SK-N-SH (cell line): ENCODE measurements at regions not wholly inside any gene's neighbourhood (a gene's known extent, or its start where the extent isn't known, plus 50 kb on each side); places are given as distances from the start of the nearest gene placed in this dataset.

ENCODE experiments used
- CTCF ChIA-PET: fragments of 300-600, 350-600 bp; formaldehyde crosslinking; extraction: SDS; loops from one replicate; lab custom pipeline; 2021; lab: Yijun Ruan, JAX
- POLR2A ChIA-PET: fragments of 350-600 bp; sonication (Branson Sonifier 250); formaldehyde crosslinking; extraction: SDS; loops from one replicate; lab custom pipeline; 2020; ENCODE audit warnings: antibody characterized with exemption, inconsistent platforms; lab: Yijun Ruan, JAX
- DNase-seq: peaks from one replicate; pipeline ENCODE4 v3.0.0; 2012
- H2AFZ ChIP-seq: fragments of 200-600 bp; sonication (generic); 2 replicates; pipeline ENCODE4 v1.8.1; 2016; ENCODE audit warnings: antibody characterized with exemption, mild to moderate bottlenecking, low read depth
- H3F3A ChIP-seq: fragments of 200-600 bp; sonication (generic); replicated peaks from 2 replicates; pipeline ENCODE3; 2016; ENCODE audit warnings: antibody characterized with exemption, mild to moderate bottlenecking; ENCODE audit not compliant: insufficient read depth
- H3K27ac ChIP-seq, 2 experiments: fragments of 200-500 bp in 1 of 2; fragments of 200-600 bp in 1 of 2; sonication (Bioruptor generic) in 1 of 2; sonication (generic), shearing (Covaris generic) in 1 of 2; 2 replicates each; pipeline versions ENCODE4 v1.5.1 to v1.6.1; 2014 to 2016; ENCODE audit warnings: low read depth in 2 of 2, inconsistent platforms in 1 of 2, low read length in 1 of 2, mild to moderate bottlenecking in 1 of 2, mixed read lengths in 1 of 2
- H3K27me3 ChIP-seq: fragments of 200-600 bp; sonication (generic), shearing (Covaris generic); 2 replicates; pipeline ENCODE4 v1.6.1; 2016; ENCODE audit warnings: mixed run types; ENCODE audit not compliant: insufficient read depth
- H3K36me3 ChIP-seq, 2 experiments: fragments of 200-500 bp in 1 of 2; fragments of 200-600 bp in 1 of 2; sonication (Bioruptor generic) in 1 of 2; sonication (generic) in 1 of 2; replicated peaks in 1 of 2; 2 replicates each; pipeline versions ENCODE3 to v1.5.1; 2014 to 2016; ENCODE audit warnings: low read length in 1 of 2, mild to moderate bottlenecking in 1 of 2; ENCODE audit not compliant: insufficient read depth in 2 of 2, control insufficient read depth in 1 of 2
- H3K4me1 ChIP-seq, 2 experiments: fragments of 200-500 bp in 1 of 2; fragments of 200-600 bp in 1 of 2; sonication (Bioruptor generic) in 1 of 2; sonication (generic), shearing (Covaris generic) in 1 of 2; 2 replicates each; pipeline versions ENCODE4 v1.5.1 to v1.6.1; 2014 to 2016; ENCODE audit warnings: low read depth in 1 of 2, low read length in 1 of 2, mixed run types in 1 of 2; ENCODE audit not compliant: insufficient read depth in 2 of 2, control insufficient read depth in 1 of 2
- H3K4me2 ChIP-seq: fragments of 200-600 bp; sonication (generic), shearing (Covaris generic); 2 replicates; pipeline ENCODE4 v1.6.1; 2017; ENCODE audit warnings: mixed run types
- H3K4me3 ChIP-seq, 2 experiments: fragments of 200-500 bp in 1 of 2; fragments of 200-600 bp in 1 of 2; sonication (Bioruptor generic) in 1 of 2; sonication (generic), shearing (Covaris generic) in 1 of 2; 2 replicates each; pipeline versions ENCODE4 v1.5.1 to v1.8.1; 2014 to 2016; ENCODE audit warnings: low read depth in 2 of 2, inconsistent platforms in 1 of 2, low read length in 1 of 2, mild to moderate bottlenecking in 1 of 2, mixed read lengths in 1 of 2, moderate library complexity in 1 of 2
- H3K79me2 ChIP-seq: fragments of 200-600 bp; sonication (generic); 2 replicates; pipeline ENCODE4 v1.8.1; 2017; ENCODE audit warnings: mild to moderate bottlenecking; ENCODE audit not compliant: insufficient read depth
- H3K9ac ChIP-seq: fragments of 200-600 bp; sonication (generic); 2 replicates; pipeline ENCODE4 v1.6.1; 2017; ENCODE audit warnings: mixed run types
- H3K9me2 ChIP-seq: fragments of 200-600 bp; sonication (generic); 2 replicates; pipeline ENCODE4 v1.6.1; 2017; ENCODE audit warnings: mixed run types
- H3K9me3 ChIP-seq: fragments of 200-600 bp; sonication (generic); 2 replicates; pipeline ENCODE4 v1.6.1; 2017; ENCODE audit warnings: mixed run types, mild to moderate bottlenecking, moderate library complexity
- H4K20me1 ChIP-seq: fragments of 200-600 bp; sonication (generic); 2 replicates; pipeline ENCODE4 v1.6.1; 2017; ENCODE audit warnings: mild to moderate bottlenecking, mixed run types; ENCODE audit not compliant: insufficient read depth
- EZH2phosphoT487 ChIP-seq: fragments of 200-600 bp; sonication (generic); IDR thresholded peaks from 2 replicates; pipeline ENCODE4 v1.6.1; 2017; ENCODE audit warnings: low read depth, mixed run types, mild to moderate bottlenecking, antibody characterized with exemption, moderate library complexity, borderline replicate concordance
- FOXJ3 ChIP-seq: sonication (generic); formaldehyde crosslinking; IDR thresholded peaks from 2 replicates; pipeline ENCODE4 v1.5.1; 2020; ENCODE audit warnings: mild to moderate bottlenecking, missing genetic modification reagents
- GATA2 ChIP-seq: sonication (generic); formaldehyde crosslinking; IDR thresholded peaks from 2 replicates; pipeline ENCODE4 v1.5.0; 2020; ENCODE audit warnings: mild to moderate bottlenecking, missing genetic modification reagents
- JUND ChIP-seq: IDR thresholded peaks from 2 replicates; pipeline ENCODE4 v1.4.0; 2012
- MEF2A ChIP-seq: IDR thresholded peaks from 2 replicates; pipeline ENCODE4 v1.4.0; 2012; ENCODE audit warnings: low read depth, borderline replicate concordance
- SMC3 ChIP-seq: IDR thresholded peaks from 2 replicates; pipeline ENCODE4 v1.6.1; 2012; ENCODE audit warnings: low read depth, low read length, improper control_type of control experiment
- TCF12 ChIP-seq: IDR thresholded peaks from 2 replicates; pipeline ENCODE4 v1.4.0; 2012
- TEAD4 ChIP-seq: IDR thresholded peaks from 2 replicates; pipeline ENCODE4 v1.4.0; 2012; ENCODE audit warnings: mild to moderate bottlenecking, borderline replicate concordance; ENCODE audit not compliant: insufficient read depth
- USF2 ChIP-seq: fragments of 150-350 bp; IDR thresholded peaks from 2 replicates; pipeline ENCODE4 v1.6.1; 2017; ENCODE audit warnings: antibody characterized with exemption, low read length, low read depth, borderline replicate concordance
- ZBTB33 ChIP-seq: IDR thresholded peaks from 2 replicates; pipeline ENCODE4 v1.4.0; 2012; ENCODE audit warnings: low read depth, borderline replicate concordance
- WGBS: methylation state at CpG from one replicate; pipeline ENCODE4 v1.1.6; 2017; ENCODE audit warnings: low lambda C conversion rate; 5-methylcytosine and 5-hydroxymethylcytosine counted together

- no peak overlapping the region for H3K9ac ChIP-seq
- H3K4me1 ChIP-seq = no peaks in the 10 kb centered on the region; a peak in 1 of 4 replicates
- H3K36me3 ChIP-seq = no peaks in the 10 kb centered on the region
- H3K27ac ChIP-seq = no peak overlapping the region
- no peaks in the 10 kb centered on the region for H3K79me2 ChIP-seq
- no peaks in the 10 kb centered on the region for H3K9me3 ChIP-seq
- H3K27me3 ChIP-seq = no peaks in the 10 kb centered on the region; the same call in 1 of the 2 replicates
- ChIA-PET POLR2A (no interaction called here), CTCF (interaction anchor here (1.2 kb wide), 2 partner anchors 67 to 191 kb away, joined by 4 read pairs; no protein-coding TSS in a partner anchor)
- H3F3A ChIP-seq = no peaks in the 10 kb centered on the region
- H4K20me1 ChIP-seq = no peaks in the 10 kb centered on the region
- no peaks in the 10 kb centered on the region for H3K9me2 ChIP-seq
- H3K4me3 ChIP-seq = no peak overlapping the region
- WGBS = 0% methylated on average over 3 of the region's 7 CpGs
- DNase-seq = no peak
- no peak overlapping the region for H3K4me2 ChIP-seq
- no peak overlapping the region for H2AFZ ChIP-seq
- no peak for TF ChIP-seq GATA2 (CRISPR knock-in tag)
- no peak for TF ChIP-seq USF2
- no peak for TF ChIP-seq SMC3
- no peak for TF ChIP-seq JUND
- no peak for TF ChIP-seq TEAD4
- no peak for TF ChIP-seq EZH2phosphoT487
- TF ChIP-seq FOXJ3 (CRISPR knock-in tag) = no peak
- TF ChIP-seq, all 33 proteins: peak for 0
Measured at GRCh38 chr22:49237703-49238102, 590.0 kb downstream of the BRD1 start.

- TF ChIP-seq ZBTB33 (no peak), MEF2A (no peak), TCF12 (no peak), EZH2phosphoT487 (no peak)
- H3K36me3 ChIP-seq = no peaks in the 10 kb centered on the region
- ChIA-PET POLR2A (no interaction called here), CTCF (no interaction called here)
- no peaks in the 10 kb centered on the region; a peak in 1 of 4 replicates for H3K4me1 ChIP-seq
- 19% methylated on average over 3 of the region's 3 CpGs for WGBS
- no peaks in the 10 kb centered on the region for H3K79me2 ChIP-seq
- H3K27ac ChIP-seq = no peak overlapping the region
- no peak overlapping the region for H2AFZ ChIP-seq
- H3K27me3 ChIP-seq = no peaks in the 10 kb centered on the region; the same call in 1 of the 2 replicates
- H3K4me2 ChIP-seq = no peak overlapping the region
- H3K4me3 ChIP-seq = no peak overlapping the region
- no peaks in the 10 kb centered on the region for H3F3A ChIP-seq
- no peak for DNase-seq
- H3K9me2 ChIP-seq = no peaks in the 10 kb centered on the region
- H3K9ac ChIP-seq = no peak overlapping the region
- H4K20me1 ChIP-seq = no peaks in the 10 kb centered on the region
- H3K9me3 ChIP-seq = no peaks in the 10 kb centered on the region
Measured at GRCh38 chr22:49237279-49237678, 590.4 kb downstream of the BRD1 start.
